T-helper 17 cell (primary cell): ENCODE measurements at regions not wholly inside any gene's neighbourhood (a gene's known extent, or its start where the extent isn't known, plus 50 kb on each side); places are given as distances from the start of the nearest gene placed in this dataset.

Experiments
- ATAC-seq: fragments of 150-1000 bp; cut with Tn5 transposase; 2 replicates; pipeline ENCODE4 v1.10.0; 2021; ENCODE audit warnings: mild to moderate bottlenecking, moderate library complexity
- DNase-seq, 3 donors: peaks; one replicate each; pipeline versions ENCODE4 v3.0.0 to v3.0.0-alpha.2; 2020 to 2021
- H3K9me3 ChIP-seq: one replicate; pipeline ENCODE4 v1.7.0; 2013; ENCODE audit warnings: low read length, mild to moderate bottlenecking; ENCODE audit not compliant: control insufficient read depth, poor library complexity, severe bottlenecking
- H3K27ac Mint-ChIP-seq: one replicate; pipeline ENCODE4 v1.8.0; 2022; ENCODE audit warnings: mild to moderate bottlenecking, moderate library complexity, mixed read lengths
- H3K27me3 Mint-ChIP-seq: one replicate; pipeline ENCODE4 v1.8.0; 2022; ENCODE audit warnings: mixed read lengths
- H3K36me3 Mint-ChIP-seq: one replicate; pipeline ENCODE4 v1.8.0; 2022; ENCODE audit warnings: low read depth, mixed read lengths
- H3K4me1 Mint-ChIP-seq: one replicate; pipeline ENCODE4 v1.8.0; 2022; ENCODE audit warnings: mild to moderate bottlenecking, mixed read lengths
- H3K4me3 Mint-ChIP-seq: one replicate; pipeline ENCODE4 v1.8.0; 2022; ENCODE audit warnings: mild to moderate bottlenecking, moderate library complexity, mixed read lengths

DNA sequence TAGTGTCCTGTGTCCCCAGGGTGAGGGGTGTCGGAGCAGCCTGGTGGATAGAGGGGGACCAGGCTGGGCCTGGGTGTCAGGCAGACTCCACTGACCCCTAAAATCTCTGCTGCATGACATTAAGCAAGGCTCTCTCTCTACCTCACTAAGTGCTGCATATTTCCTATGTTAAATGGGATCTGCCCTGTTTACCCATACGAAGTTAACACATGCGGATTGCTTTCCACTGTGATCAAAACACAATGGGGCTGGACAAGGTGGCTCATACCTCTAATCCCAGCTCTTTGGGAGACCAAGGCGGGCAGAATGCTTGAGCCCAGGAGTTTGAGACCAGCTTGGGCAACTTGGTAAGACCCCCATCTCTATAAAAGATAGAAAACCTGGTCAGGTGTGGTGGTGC, 426.2 kb downstream of the MIAT start:
- Mint-ChIP-seq H3K27ac (no peak overlapping the region), H3K36me3 (no peaks in the 10 kb centered on the region), H3K4me3 (no peak overlapping the region), H3K4me1 (no peaks in the 10 kb centered on the region), H3K27me3 (peaks cover 43% of the 10 kb centered on the region)
- no peak for DNase-seq
- no peak for ATAC-seq
- peaks cover 2% of the 10 kb centered on the region for H3K9me3 ChIP-seq

DNA sequence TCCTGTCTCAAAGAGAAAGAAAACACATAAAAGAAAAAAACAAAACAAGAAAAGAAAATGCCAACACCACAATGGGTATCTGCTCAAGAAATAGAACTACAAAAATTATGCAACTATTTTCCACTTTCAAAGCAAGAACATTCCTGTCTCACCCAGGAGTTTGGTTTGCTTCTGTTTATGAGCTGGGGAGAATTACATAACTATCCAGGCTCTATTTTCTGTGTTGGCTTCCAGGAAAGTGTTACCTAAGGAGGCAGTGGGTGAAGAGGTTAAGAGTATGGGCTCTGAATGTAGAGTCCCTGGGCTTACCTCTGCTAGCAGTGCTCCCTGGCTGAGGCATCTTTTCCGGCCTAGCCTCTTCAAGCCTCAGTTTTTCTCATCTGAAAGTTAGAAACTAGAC, 426.7 kb downstream of the MIAT start:
- no peak for ATAC-seq
- H3K9me3 ChIP-seq, result peaks cover 2% of the 10 kb centered on the region
- H3K27me3 Mint-ChIP-seq, result peaks cover 43% of the 10 kb centered on the region

DNA sequence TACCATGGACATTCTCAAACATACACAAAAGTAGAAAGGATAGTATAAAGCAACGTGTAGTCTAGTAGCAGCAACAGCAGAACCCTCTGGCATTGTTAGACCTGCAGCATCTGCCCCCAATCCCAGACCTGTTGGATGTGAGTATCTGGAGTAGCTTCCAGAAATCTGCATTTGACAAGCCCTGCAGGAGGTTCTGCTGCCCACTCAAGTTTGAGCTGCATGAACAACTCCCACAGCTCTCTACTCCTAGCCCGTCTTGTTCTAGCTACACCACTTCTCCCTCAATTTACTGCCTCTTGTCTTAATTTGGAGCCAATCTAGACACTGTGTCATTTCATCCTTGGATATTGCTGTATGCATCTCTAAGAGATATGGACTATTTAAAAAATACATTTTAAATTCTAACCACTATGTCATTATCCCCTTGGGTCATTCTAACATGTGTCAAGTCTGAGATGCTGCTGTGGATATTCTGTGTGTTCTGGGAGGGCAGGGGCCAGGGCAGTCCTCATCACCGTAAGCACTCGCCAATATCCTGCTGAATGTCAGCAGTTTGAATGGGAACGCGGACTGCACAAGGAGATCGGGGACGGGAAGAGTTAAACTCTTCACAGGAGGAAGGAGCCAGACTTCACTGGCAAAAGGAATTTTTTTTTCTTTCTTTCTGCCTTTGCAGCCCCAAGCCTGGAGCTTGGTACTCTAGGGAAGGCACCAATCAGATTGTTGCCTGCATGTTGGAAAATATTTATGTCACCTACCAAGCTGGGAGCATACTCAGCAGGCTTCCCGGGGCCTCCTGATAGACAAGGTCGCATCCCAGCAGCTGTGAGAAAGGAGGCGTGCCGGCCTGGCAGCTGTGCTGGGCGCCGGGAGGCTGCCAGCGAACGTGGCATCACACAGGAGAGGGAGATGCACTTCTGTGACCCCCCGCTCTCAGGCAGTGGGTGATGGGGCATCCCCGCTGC, 429.0 kb downstream of the MIAT start:
- Mint-ChIP-seq H3K27me3 (peaks cover 30% of the 10 kb centered on the region), H3K36me3 (no peaks in the 10 kb centered on the region), H3K4me3 (no peak overlapping the region), H3K27ac (no peak overlapping the region), H3K4me1 (no peaks in the 10 kb centered on the region)
- DNase-seq (no peak), ATAC-seq (no peak)
- peaks cover 2% of the 10 kb centered on the region for H3K9me3 ChIP-seq

More for the DNA sequence above, 426.7 kb downstream of the MIAT start:
- H3K4me3 Mint-ChIP-seq, result no peak overlapping the region
- no peaks in the 10 kb centered on the region for H3K36me3 Mint-ChIP-seq
- no peaks in the 10 kb centered on the region for H3K4me1 Mint-ChIP-seq
- H3K27ac Mint-ChIP-seq, result no peak overlapping the region
- DNase-seq, result no peak

DNA sequence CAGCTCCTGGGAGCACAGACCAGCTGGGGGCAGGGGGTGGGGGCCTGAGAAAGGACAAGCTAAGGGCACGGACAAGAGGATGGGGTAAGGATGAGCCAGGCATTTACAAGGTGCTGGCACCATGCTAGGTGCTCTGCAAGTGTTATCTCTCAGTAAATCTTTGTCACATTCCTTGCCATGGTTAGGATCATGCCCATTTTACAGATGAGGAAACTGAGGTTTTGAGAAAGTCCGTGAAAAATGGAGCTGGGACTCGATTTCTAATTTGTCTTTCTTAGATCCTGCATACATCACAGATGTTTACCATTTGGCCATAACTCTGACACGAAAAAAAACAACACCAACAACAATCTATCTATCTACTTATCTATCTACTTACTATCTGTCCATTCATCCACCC, 429.7 kb downstream of the MIAT start:
- Mint-ChIP-seq H3K4me1 (no peaks in the 10 kb centered on the region), H3K27ac (no peak overlapping the region), H3K4me3 (no peak overlapping the region), H3K36me3 (no peaks in the 10 kb centered on the region), H3K27me3 (peaks cover 24% of the 10 kb centered on the region)
- peaks cover 2% of the 10 kb centered on the region for H3K9me3 ChIP-seq
- no peak for ATAC-seq
- DNase-seq, result no peak

DNA sequence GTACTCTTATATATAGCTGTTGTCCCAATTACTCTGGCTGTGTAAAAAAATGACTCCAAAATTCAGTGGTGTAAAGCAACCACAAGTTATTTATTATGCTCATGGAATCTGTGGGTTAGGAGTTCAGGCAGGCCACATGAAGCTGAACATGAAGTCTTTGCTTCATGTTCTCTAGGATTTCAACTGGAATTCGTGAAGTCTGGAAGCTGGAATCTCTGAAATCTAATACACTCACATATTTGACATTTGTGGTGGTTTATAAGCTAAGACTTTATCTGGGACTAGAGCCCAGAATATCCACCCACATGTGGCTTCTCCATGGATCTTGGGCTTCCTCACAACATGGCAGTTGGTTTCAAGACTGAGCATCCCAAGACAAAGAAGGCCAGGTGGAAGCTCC, 430.6 kb downstream of the MIAT start:
- ATAC-seq (no peak), DNase-seq (no peak)
- Mint-ChIP-seq H3K36me3 (no peaks in the 10 kb centered on the region), H3K27me3 (peaks cover 17% of the 10 kb centered on the region), H3K4me1 (no peaks in the 10 kb centered on the region), H3K4me3 (no peak overlapping the region), H3K27ac (no peak overlapping the region)
- H3K9me3 ChIP-seq, result peaks cover 2% of the 10 kb centered on the region

DNA sequence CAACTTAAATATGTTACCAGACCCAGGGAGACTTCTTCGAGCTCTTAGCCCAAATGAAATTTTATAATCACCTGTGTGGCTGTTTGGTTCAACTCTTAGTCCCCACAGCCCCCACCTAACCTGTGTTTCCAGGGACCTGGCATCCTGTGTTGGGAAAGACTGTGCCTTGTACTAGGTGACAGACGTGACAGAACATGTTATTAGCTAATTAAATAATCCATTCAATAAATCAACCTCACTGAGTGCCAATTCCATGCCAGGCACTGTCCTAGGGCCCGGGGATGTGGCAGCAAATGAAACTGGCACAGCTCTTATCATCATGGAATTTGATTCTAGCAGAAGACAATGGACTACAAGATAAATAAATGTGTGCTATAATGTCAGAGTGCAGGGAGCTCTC, 431.9 kb downstream of the MIAT start:
- no peak overlapping the region for H3K27ac Mint-ChIP-seq
- H3K27me3 Mint-ChIP-seq, result peaks cover 8% of the 10 kb centered on the region
- H3K9me3 ChIP-seq, result peaks cover 1% of the 10 kb centered on the region
- no peaks in the 10 kb centered on the region for H3K4me1 Mint-ChIP-seq
- ATAC-seq (no peak), DNase-seq (no peak)
- no peak overlapping the region for H3K4me3 Mint-ChIP-seq
- no peaks in the 10 kb centered on the region for H3K36me3 Mint-ChIP-seq

DNA sequence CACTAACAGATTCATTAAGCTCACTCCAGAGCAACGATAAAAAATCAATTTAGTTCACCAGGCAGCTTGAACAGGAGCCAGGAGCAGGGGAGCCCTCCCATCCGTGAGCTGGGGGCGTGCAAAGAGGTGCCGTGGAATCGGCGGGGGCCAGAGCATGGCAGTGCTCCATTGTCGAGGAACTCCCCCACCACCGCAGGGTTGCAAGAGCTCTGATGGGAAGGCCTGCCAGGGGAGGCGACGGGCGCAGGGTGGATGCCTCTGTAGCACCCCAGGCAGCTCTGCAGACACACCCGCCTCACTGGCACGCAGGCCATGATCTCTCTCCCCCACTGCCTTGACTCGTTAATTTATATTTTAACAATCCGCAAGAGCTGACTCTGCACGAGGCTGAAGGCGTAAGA, 433.2 kb downstream of the MIAT start:
- no peak overlapping the region for H3K4me3 Mint-ChIP-seq
- no peak overlapping the region for H3K27ac Mint-ChIP-seq
- no peaks in the 10 kb centered on the region for H3K4me1 Mint-ChIP-seq
- no peaks in the 10 kb centered on the region for H3K36me3 Mint-ChIP-seq
- DNase-seq (no peak), ATAC-seq (no peak)
- H3K9me3 ChIP-seq, result no peaks in the 10 kb centered on the region
- H3K27me3 Mint-ChIP-seq, result peaks cover 3% of the 10 kb centered on the region

DNA sequence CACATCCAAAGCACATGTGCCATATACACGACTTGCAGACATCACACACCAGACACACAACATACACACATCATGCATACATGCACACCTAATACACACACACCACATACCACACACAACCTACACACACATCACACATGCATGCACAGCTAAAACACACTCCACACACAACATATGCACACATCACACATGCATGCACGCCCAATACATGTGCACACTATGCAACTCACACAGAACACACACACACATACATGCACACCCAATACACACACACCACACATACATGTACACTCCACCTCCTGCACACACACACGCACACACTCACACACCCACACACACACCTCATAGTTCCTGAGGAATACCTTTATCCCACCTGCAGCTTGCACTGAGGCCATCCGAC, 436.0 kb downstream of the MIAT start:
- Mint-ChIP-seq H3K27me3 (no peaks in the 10 kb centered on the region), H3K27ac (no peak overlapping the region), H3K4me1 (no peaks in the 10 kb centered on the region), H3K4me3 (no peak overlapping the region), H3K36me3 (no peaks in the 10 kb centered on the region)
- no peaks in the 10 kb centered on the region for H3K9me3 ChIP-seq
- DNase-seq, result no peak
- no peak for ATAC-seq

DNA sequence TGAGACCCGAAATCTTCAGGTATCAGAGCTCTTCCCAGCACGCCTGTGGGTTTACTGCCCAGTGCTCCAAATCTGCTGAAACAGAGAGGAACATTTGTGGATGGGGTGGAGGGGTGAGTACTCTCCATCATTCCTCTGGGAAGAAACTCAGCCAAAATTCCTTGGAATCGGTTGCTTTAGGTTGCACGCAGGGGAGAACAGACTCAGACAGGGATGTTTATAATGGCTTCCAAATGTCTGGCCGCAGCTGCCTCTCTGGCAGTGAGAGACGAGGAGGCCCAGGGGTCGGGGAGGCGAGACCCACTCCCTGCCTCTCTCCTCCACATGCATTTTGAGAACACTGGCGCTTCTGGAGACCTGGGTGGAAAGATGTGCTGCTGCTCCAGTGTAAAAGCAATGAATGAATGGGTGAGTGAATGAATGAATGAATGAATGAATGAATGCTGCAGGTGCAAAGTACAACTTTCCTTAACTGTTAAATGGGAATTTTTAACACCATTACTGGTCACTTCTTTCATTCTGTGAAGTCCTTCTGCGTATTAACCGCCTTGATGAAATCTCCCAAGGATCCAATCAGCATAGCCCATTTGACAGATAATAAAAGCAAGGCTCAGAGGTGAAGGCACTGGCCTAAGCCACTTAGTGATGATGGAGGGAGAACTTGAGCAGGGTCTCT, 437.4 kb downstream of the MIAT start:
- Mint-ChIP-seq H3K4me3 (no peak overlapping the region), H3K27me3 (peaks cover 8% of the 10 kb centered on the region), H3K27ac (no peak overlapping the region), H3K36me3 (peaks cover 3% of the 10 kb centered on the region), H3K4me1 (no peaks in the 10 kb centered on the region)
- no peaks in the 10 kb centered on the region for H3K9me3 ChIP-seq
- ATAC-seq (no peak), DNase-seq (no peak)

DNA sequence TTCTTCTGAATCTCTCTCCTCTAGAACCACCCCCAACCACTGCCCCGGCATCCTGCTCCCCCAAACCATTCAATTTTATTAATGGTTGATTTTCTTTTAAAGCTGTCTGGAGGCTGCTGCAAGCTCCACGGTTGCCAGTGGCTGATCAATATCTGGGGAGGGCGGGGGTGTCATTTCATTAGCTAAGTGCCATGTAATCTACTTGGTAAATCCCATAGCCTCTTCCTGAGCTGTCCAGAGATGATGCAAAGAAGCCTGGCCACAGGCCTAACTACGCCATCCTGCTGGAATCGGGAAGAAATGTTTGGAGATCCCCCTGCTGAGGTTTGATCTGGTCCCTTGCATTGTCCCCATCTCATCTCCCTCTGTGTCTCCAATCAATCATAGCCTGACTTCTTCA, 440.1 kb downstream of the MIAT start:
- H3K27me3 Mint-ChIP-seq, result peaks cover 30% of the 10 kb centered on the region
- H3K4me3 Mint-ChIP-seq, result no peak overlapping the region
- no peak for ATAC-seq
- no peak overlapping the region for H3K27ac Mint-ChIP-seq
- DNase-seq, result no peak
- no peaks in the 10 kb centered on the region for H3K9me3 ChIP-seq
- peaks cover 3% of the 10 kb centered on the region for H3K36me3 Mint-ChIP-seq
- H3K4me1 Mint-ChIP-seq, result peaks cover 3% of the 10 kb centered on the region

DNA sequence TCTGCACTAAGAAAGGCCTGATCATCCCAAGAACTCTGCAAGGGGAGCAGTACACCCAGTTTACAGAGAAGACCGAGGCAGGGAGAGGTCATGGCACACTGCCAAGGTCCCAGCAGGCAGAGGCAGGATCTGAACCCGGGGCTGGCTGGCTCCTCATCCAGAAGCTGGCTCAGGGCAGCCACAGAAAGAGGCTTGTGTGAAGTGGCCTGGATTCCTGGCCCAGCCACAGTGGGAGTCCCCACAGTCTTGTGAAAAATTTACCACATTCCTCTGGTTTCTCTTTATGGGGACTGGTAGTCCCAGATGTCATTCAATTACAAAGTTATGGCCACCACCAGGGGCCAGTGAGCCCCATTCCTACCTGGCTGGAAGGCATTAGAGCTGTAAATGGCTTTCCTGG, 440.5 kb downstream of the MIAT start:
- Mint-ChIP-seq H3K27me3 (peaks cover 34% of the 10 kb centered on the region), H3K27ac (no peak overlapping the region), H3K36me3 (peaks cover 3% of the 10 kb centered on the region), H3K4me3 (no peak overlapping the region), H3K4me1 (peaks cover 3% of the 10 kb centered on the region)
- DNase-seq, result no peak
- no peaks in the 10 kb centered on the region for H3K9me3 ChIP-seq
- ATAC-seq, result no peak

DNA sequence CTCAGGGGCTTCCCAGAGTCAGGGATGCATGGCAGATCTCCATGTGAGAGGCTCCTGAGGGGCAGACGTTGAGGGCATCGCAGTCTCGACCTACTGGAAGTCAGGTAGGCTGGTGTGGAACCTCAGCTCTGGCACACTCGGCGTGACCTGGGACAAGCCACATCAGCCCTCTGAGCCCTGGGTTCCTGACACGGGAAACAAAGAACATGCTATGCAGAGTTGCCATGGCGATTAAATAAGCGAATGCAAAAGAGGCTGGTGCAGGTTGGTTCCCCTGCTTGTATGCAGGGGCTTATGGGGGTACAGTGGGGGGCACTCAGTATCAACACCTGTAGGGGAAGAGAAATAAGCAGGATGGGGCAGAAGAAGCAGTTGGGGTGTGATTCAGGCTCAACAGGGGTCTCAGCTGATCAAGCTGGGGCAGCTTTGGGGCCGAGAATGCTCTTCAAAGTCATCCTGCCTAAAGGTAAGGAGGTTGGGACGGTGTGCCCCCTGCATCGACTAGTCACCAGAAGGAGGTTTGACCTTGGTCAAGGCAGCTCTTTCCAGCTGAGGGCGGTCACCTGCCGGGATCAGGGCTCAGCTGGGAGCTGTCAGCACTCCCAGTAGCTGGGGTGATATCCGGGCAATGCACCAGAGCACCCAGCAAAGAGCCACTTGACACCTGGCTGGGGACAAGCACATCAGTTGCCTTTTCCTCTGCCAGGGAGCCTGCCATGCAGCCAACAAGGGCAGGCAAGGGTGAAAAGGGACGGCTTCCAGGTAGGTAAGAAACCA, 442.7 kb downstream of the MIAT start:
- H3K4me1 Mint-ChIP-seq, result peaks cover 3% of the 10 kb centered on the region
- no peak overlapping the region for H3K4me3 Mint-ChIP-seq

DNA sequence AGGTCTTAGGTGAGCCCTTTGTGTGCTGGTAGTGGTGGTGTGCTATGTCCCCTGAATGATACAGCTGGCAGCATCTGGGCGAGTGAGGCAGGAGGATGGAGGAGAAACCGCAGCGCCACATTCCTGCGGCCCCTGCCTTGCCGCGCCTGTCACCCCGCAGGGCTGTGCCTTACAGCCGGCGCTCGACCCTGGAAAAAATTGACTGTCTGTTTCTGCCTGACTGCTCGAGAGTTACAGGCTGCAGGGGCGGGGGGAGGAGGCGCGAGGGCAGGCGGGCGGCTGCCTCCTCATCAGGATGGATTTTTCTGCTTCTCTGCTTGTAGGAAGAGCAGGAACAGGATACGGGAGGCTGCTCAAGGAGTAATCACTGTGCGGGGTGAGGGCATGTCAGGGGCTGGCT, 443.4 kb downstream of the MIAT start:
- Mint-ChIP-seq H3K27me3 (peaks cover 35% of the 10 kb centered on the region), H3K27ac (no peak overlapping the region), H3K4me1 (peaks cover 3% of the 10 kb centered on the region), H3K36me3 (peaks cover 5% of the 10 kb centered on the region), H3K4me3 (no peak overlapping the region)
- ATAC-seq (no peak), DNase-seq (no peak)
- H3K9me3 ChIP-seq, result no peaks in the 10 kb centered on the region

More for the DNA sequence above, 442.7 kb downstream of the MIAT start:
- H3K36me3 Mint-ChIP-seq, result peaks cover 5% of the 10 kb centered on the region
- H3K27me3 Mint-ChIP-seq, result peaks cover 35% of the 10 kb centered on the region
- no peak for ATAC-seq
- DNase-seq, result no peak
- H3K9me3 ChIP-seq, result no peaks in the 10 kb centered on the region
- H3K27ac Mint-ChIP-seq, result no peak overlapping the region
